ENCODE measurements at regions not wholly inside any gene's neighbourhood (a gene's known extent, or its start where the extent isn't known, plus 50 kb on each side); places are given as distances from the start of the nearest gene placed in this dataset.

DNA sequence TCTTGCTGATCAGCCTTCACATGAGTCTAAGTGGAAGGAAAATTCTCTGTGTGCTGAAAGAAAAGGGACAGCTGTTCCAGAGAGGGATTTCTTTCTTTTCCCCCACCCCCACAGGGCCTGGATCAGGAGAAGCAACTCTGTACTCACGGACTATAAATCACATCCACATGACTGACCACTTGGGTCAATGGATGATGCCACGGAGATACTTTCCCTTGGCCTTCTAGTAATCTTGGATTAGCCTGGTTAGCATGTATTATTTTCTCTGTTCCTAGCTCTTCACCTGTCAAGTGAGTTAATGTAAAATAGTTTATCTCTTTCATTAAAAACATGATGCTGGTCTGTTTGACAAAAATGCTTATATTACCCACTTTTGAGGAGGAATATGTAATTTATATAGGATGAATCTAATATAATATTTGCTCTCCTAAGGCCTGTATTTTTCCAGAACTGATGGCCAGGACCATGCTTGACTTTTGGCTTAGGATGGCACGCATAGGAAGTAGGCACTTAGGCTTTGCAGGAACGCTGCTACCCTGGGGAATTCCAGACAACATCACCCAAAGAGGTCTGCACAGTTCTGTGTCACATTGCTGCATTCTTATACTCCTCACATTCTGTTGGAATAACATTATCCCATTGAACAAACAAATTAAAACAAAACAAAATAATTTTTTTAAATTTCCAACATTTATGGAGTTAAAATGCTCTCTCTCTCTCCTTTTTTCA, 892.1 kb downstream of the TLE1 start (continued):
- no peak for TF ChIP-seq SP2 (IDR thresholded peaks at IDR 0.05; ENCODE audit: low read length)
